Keratinocyte (primary cell): ENCODE measurements at regions not wholly inside any gene's neighbourhood (a gene's known extent, or its start where the extent isn't known, plus 50 kb on each side); places are given as distances from the start of the nearest gene placed in this dataset.
A peak's percentile ranks its signal among the peaks of the same experiment; 100 is the strongest.

Experiments
- CTCF ChIP-seq, 3 experiments: IDR thresholded peaks in 1 of 3; conservative IDR thresholded peaks in 1 of 3; optimal IDR thresholded peaks in 1 of 3; 2 replicates in 2 of 3; 3 replicates in 1 of 3; pipeline versions ENCODE3 to v1.5.1; 2011; ENCODE audit warnings: low read length in 3 of 3, mild to moderate bottlenecking in 3 of 3, moderate library complexity in 2 of 3, control low read depth in 1 of 3, inconsistent platforms in 1 of 3; ENCODE audit not compliant: insufficient read depth in 2 of 3; ENCODE audit errors: extremely low read depth in 1 of 3
- EZH2 ChIP-seq: IDR thresholded peaks from one replicate; pipeline ENCODE4 v1.6.1; 2012; ENCODE audit warnings: inconsistent platforms, mild to moderate bottlenecking, low read length, moderate library complexity

- TF ChIP-seq CTCF (optimal IDR thresholded peaks at IDR 0.05 in 1 of 3, IDR thresholded peaks at IDR 0.05 in 1 of 3, conservative IDR thresholded peaks at IDR 0.05 in 1 of 3; ENCODE audit: extremely low read depth in 1 of 3, insufficient read depth in 2 of 3, low read length in 3 of 3) (peak in 1 of 3 experiments; percentile 11), EZH2 (no peak)
These were observed 133.5 kb downstream of the FAM47B start for GRCh38 chrX:35076061-35076460.
